ENCODE measurements at regions not wholly inside any gene's neighbourhood (a gene's known extent, or its start where the extent isn't known, plus 50 kb on each side); places are given as distances from the start of the nearest gene placed in this dataset.

DNA sequence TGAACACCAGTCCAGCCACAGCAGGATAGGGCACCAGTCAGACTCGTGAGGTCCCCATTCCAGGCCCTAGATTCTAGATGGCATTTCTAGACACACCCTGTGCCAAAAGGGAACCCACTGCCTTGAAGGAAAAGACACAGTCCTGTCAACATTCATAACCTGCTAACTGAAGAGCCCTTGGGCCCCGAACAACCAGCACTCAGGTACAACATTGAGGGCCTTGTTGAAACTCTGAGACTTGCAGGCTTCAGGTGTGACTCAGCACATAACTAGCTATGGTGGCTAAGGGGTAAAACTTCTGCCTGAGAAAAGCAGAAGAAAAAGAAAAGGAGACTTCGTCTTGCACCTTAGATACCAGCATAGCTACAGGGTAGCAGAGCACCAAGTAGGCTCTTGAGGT is 252.9 kb upstream of the GRID2 start:
- TF ChIP-seq, protein P1, sequence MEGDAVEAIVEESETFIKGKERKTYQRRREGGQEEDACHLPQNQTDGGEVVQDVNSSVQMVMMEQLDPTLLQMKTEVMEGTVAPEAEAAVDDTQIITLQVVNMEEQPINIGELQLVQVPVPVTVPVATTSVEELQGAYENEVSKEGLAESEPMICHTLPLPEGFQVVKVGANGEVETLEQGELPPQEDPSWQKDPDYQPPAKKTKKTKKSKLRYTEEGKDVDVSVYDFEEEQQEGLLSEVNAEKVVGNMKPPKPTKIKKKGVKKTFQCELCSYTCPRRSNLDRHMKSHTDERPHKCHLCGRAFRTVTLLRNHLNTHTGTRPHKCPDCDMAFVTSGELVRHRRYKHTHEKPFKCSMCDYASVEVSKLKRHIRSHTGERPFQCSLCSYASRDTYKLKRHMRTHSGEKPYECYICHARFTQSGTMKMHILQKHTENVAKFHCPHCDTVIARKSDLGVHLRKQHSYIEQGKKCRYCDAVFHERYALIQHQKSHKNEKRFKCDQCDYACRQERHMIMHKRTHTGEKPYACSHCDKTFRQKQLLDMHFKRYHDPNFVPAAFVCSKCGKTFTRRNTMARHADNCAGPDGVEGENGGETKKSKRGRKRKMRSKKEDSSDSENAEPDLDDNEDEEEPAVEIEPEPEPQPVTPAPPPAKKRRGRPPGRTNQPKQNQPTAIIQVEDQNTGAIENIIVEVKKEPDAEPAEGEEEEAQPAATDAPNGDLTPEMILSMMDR (IDR thresholded peaks at IDR 0.05): no peak
- no peak for TF ChIP-seq POLR2A (IDR thresholded peaks at IDR 0.05)
- peak in 1 of 2 donors; percentile 44 for TF ChIP-seq POLR2AphosphoS5 (IDR thresholded peaks at IDR 0.05)
- peak in 1 of 4 donors; percentile 77 for TF ChIP-seq EP300 (IDR thresholded peaks at IDR 0.05)
